GM19397 (cell line): ENCODE measurements at regions not wholly inside any gene's neighbourhood (a gene's known extent, or its start where the extent isn't known, plus 50 kb on each side); places are given as distances from the start of the nearest gene placed in this dataset.
A peak's percentile ranks its signal among the peaks of the same experiment; 100 is the strongest.
"Not testable (repeated sequence)": the region's sequence is repeated elsewhere in the genome, so short reads cannot be mapped to it uniquely, and the experiment has no call there.

ENCODE experiments used
- ATAC-seq: cut with Tn5 transposase; IDR thresholded peaks from one replicate; pipeline ENCODE4 v1.9.1; 2021; ENCODE audit warnings: mild to moderate bottlenecking, moderate library complexity; ENCODE audit not compliant: unreplicated experiment

DNA sequence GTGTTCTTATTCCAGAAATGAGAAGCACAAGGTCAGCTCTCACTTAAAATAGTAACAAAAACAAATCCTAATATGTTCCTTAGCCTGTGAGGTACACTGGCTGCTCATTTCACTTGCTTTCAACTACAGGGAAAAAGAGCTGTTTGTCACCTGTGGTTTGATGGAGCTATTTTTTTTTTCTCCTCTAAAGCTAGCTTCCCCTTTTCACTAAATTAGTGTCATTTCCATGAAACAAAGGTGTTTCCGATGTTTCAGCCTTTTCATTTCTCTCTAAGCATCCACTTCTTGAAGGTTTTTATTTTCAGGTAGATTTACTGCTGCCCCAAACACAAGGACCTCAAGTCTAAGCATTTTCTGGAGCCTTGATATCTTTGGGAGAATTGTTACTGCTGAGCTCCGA lies 148.6 kb downstream of the RBMX2 start:
- ATAC-seq, result no peak

DNA sequence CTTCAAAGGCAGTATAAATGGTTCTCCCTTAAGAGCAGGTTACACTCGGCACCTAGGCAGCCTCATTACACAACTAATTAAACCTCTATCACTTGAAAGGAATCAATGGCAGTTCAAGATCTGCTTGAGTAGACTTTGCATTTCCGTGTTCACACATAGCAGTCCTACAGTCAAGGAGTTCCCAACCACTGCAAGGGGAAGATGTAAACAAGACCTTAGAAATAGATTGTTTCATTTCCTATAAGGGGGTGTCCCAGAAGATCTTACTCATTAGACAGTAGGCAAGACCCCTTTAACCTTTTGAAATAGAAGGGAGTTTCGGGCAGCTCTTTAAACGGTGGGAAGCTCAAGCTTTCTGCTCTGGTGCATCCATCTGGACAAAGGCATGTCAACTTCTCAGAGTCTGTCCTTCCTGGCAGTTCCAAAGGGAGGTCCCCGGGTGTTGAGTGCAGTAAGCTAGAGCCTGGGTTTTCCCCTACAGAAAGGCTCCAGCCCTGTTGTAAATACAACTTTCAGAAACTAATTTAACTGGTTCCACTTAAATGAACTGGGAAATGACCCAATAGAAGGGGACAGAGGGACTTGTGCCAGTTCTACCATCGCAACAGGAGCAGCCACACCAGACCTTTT lies 150.8 kb downstream of the RBMX2 start:
- ATAC-seq, result peak; percentile 72

GRCh38 chrX:130555341-130555740 lies 153.6 kb downstream of the RBMX2 start:
- ATAC-seq, result no peak

- ATAC-seq, result no peak
These were observed 154.0 kb downstream of the RBMX2 start for GRCh38 chrX:130555757-130556156.

DNA sequence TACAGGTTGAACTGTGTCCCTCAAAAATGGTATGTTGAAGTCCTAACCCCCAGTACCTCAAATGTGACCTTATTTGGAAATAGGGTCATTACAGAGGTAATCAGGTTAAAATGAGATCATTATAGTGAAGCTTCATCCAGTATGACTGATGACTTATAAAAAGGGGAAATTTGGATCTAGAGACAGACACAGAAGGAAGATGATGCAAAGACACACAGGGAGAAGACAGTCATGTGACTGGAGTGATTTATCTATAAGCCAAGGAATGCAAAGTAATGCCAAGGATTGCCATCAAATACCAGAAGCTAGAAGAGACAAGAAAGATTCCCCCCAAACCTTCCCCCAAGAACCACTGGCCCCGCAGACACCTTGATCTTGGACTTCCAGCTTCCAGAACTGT lies 155.2 kb downstream of the RBMX2 start:
- ATAC-seq, result no peak

DNA sequence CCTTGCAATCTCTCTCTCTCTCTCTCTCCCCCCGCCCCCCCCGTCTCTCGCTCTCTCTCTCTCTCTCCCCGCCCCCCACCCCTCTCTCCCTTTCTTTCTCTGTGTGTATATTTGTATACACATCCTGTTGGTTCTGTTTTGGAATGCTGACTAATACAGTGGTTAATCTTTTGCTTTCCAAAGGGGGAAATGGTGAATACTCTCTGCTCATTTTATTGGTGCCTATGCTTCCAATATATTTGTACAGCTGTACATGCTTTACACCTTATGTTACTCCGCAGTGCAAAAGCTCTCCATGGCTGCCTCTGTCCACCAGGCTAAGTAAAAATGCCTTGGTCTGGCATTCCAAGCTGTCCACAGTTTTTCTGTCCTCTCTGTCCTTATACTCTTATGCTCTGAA lies 158.8 kb downstream of the RBMX2 start:
- ATAC-seq, result no peak

DNA sequence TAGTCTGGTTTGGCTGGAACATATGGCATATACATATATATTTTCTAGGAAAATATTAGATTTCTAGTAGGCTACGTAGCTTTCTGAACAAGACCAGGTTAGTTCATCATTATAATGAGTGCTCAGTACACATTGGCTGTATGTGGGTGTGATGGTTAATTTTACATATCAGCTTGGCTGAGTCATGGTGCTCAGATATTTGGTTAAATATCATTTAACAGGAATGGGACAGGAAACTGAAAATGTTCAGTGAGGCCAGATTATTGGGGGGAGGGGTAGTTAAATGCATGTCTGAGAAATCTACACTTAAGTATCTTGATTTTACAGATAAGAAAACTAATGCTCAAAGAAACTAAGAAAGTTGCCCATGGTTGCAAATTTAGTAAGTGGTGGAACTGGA lies 160.1 kb downstream of the RBMX2 start:
- no peak for ATAC-seq

DNA sequence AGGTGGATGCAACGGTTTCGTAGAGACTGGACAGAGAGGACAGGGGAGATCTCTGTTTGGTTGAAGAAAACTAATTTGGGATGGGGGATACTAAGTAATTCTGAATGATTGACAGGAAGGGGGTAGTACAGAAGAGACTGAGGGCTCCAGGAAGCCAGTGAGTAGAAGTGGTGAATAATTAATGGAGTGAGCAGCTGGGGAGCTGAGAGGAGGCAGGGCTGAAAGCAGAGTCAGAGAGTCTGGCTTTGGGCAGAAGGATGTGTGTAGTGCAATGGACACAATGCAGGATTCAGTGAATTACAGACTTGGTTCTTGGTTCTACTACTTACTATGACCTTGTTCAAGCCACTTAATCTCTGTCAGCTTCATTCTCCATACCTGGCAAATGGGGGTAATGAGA lies 161.7 kb downstream of the RBMX2 start:
- ATAC-seq, result peak; percentile 79

- no peak for ATAC-seq
These were observed 164.4 kb downstream of the RBMX2 start for GRCh38 chrX:130566028-130566683.

- ATAC-seq, result not testable (repeated sequence)
These were observed 171.2 kb downstream of the RBMX2 start for GRCh38 chrX:130573030-130573429.
